ENCODE measurements at regions not wholly inside any gene's neighbourhood (a gene's known extent, or its start where the extent isn't known, plus 50 kb on each side); places are given as distances from the start of the nearest gene placed in this dataset.

- TF ChIP-seq EP300 (IDR thresholded peaks at IDR 0.05) (no peak), CTCF (IDR thresholded peaks at IDR 0.05) (no peak)
Measured at GRCh38 chr2:13560322-13560721, 843.6 kb downstream of the TRIB2 start.

Data from tibial nerve (tissue), 4 donors.